BJ (cell line): ENCODE measurements at regions not wholly inside any gene's neighbourhood (a gene's known extent, or its start where the extent isn't known, plus 50 kb on each side); places are given as distances from the start of the nearest gene placed in this dataset.

Source experiments
- CTCF ChIA-PET: fragments of 350-600 bp; formaldehyde crosslinking; extraction: SDS; loops from one replicate; lab custom pipeline; 2021; ENCODE audit warnings: antibody characterized with exemption, inconsistent platforms; lab: Yijun Ruan, JAX
- POLR2A ChIA-PET: fragments of 300-600 bp; sonication (Branson Sonifier 250); formaldehyde crosslinking; extraction: SDS; loops from one replicate; lab custom pipeline; 2021; ENCODE audit warnings: antibody characterized with exemption; lab: Charles Lee
- DNase-seq: peaks from one replicate; pipeline ENCODE4 v3.0.0-alpha.2; 2011; ENCODE audit warnings: low read depth
- H3K27me3 ChIP-seq: 2 replicates; pipeline ENCODE4 v1.6.0; 2011; ENCODE audit warnings: low read length; ENCODE audit not compliant: control insufficient read depth, insufficient read depth
- H3K36me3 ChIP-seq: 2 replicates; pipeline ENCODE4 v1.5.1; 2011; ENCODE audit warnings: low read length; ENCODE audit not compliant: control insufficient read depth, insufficient read depth
- H3K4me3 ChIP-seq: 2 replicates; pipeline ENCODE4 v1.5.1; 2011; ENCODE audit warnings: low read depth, mild to moderate bottlenecking, control low read depth, low read length
- CTCF ChIP-seq: IDR thresholded peaks from 2 replicates; pipeline ENCODE4 v1.5.1; 2011; ENCODE audit warnings: low read depth, mild to moderate bottlenecking, control low read depth, inconsistent platforms, low read length, moderate library complexity; ENCODE audit not compliant: insufficient read depth

DNA sequence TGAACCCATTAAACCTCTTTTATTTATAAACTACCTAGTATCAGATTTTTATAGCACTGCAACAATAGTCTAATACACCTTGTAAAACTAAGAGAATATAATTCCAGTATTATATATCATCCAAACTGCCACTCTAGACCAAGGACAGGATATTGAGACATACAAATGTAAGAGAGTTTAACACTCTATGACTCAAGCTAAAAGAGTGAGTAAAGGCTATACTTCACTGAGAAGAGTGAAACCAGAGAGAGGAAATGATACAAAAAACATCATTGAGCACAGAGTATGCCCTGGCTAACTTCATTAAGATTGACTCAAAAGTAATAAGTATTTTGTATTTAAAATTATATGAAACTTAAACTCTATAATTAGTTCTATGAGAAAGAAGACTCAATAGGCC, 1951.9 kb upstream of the SEL1L start:
- CTCF ChIA-PET: no interaction called here
- H3K4me3 ChIP-seq: no peak overlapping the region
- no peaks in the 10 kb centered on the region for H3K27me3 ChIP-seq
- H3K36me3 ChIP-seq: no peaks in the 10 kb centered on the region
- TF ChIP-seq CTCF: no peak
- no peak for DNase-seq
- POLR2A ChIA-PET: interaction anchor here (0.7 kb wide), 1 partner anchor 152 kb away, joined by 4 read pairs; no protein-coding TSS in a partner anchor

GRCh38 chr14:83491091-83491490, 1957.4 kb upstream of the SEL1L start:
- H3K4me3 ChIP-seq: no peak overlapping the region
- no peaks in the 10 kb centered on the region for H3K27me3 ChIP-seq
- H3K36me3 ChIP-seq: no peaks in the 10 kb centered on the region
- no peak for DNase-seq
- POLR2A ChIA-PET: no interaction called here
- CTCF ChIA-PET: no interaction called here
- TF ChIP-seq CTCF: no peak

GRCh38 chr14:83520837-83521236, 1987.2 kb upstream of the SEL1L start:
- Histone ChIP-seq H3K36me3 (no peaks in the 10 kb centered on the region), H3K27me3 (no peaks in the 10 kb centered on the region), H3K4me3 (no peak overlapping the region)
- TF ChIP-seq CTCF: no peak
- DNase-seq: peak; percentile 19
- CTCF ChIA-PET: no interaction called here
- POLR2A ChIA-PET: no interaction called here

DNA sequence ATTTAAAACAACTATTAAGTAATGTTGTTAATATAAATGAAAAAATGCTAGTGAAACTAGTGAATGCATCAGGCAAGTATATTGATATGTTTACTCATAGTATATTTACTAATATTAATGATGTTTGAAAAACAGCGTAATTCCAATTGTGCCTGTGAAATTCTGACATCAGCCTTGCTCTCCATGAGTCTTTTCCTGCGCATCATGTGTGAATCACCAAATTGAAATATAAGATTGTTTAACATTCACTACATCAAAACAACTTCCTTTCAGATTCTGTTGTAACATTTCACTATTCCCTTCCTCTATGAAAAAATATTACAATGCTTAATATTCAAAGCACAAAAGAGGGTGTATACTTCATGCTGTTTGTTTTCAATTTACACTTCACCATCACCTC, 1995.9 kb upstream of the SEL1L start:
- no peak for TF ChIP-seq CTCF
- H3K27me3 ChIP-seq: no peaks in the 10 kb centered on the region
- no peaks in the 10 kb centered on the region for H3K36me3 ChIP-seq
- no peak for DNase-seq
- ChIA-PET POLR2A (no interaction called here), CTCF (no interaction called here)
- no peak overlapping the region for H3K4me3 ChIP-seq

DNA sequence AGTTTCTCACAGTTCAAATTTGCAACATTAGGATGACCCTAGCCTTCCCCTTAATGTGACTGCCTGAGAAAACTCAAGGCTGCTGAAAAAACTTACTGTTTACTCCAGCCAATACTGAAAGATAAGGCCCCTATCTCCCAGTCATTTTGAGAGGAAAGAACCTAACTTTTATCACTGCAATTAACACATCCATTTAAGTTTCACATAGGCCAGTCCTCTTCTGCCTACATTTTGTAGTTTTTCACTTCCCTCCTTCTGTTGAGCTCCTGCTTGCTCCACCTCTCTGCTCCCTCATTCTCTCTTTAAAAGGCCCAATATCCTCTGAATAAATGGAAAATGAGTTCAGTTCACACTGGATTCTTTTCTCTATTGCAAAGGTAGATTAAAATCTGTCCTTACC, 1996.2 kb upstream of the FLRT2 start:
- CTCF ChIA-PET: no interaction called here
- POLR2A ChIA-PET: no interaction called here
- H3K4me3 ChIP-seq: no peak overlapping the region

More for the DNA sequence above, 1996.2 kb upstream of the FLRT2 start:
- Histone ChIP-seq H3K27me3 (no peaks in the 10 kb centered on the region), H3K36me3 (no peaks in the 10 kb centered on the region)
- no peak for DNase-seq
- TF ChIP-seq CTCF: no peak
